ENCODE measurements at regions not wholly inside any gene's neighbourhood (a gene's known extent, or its start where the extent isn't known, plus 50 kb on each side); places are given as distances from the start of the nearest gene placed in this dataset.

DNA sequence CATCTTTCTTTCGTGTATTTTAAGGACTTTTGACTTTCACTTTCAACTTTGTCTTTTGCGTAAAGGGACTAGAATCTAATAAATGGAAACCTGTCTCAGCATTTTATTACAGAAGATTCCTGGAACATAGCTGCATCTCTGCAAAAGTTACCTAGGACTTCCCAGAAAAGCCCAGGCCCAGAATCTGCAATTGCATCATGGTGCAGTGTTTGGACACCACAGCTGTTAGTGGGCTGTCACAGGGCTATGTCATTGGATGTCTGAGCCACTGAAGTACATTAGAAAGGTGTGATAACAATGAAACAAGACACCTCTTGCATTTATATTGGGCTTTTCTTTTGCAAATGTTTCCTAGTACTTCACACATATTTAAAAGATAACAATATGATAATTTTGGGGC lies 199.9 kb upstream of the IGF1 start:
- TF ChIP-seq, protein P1, sequence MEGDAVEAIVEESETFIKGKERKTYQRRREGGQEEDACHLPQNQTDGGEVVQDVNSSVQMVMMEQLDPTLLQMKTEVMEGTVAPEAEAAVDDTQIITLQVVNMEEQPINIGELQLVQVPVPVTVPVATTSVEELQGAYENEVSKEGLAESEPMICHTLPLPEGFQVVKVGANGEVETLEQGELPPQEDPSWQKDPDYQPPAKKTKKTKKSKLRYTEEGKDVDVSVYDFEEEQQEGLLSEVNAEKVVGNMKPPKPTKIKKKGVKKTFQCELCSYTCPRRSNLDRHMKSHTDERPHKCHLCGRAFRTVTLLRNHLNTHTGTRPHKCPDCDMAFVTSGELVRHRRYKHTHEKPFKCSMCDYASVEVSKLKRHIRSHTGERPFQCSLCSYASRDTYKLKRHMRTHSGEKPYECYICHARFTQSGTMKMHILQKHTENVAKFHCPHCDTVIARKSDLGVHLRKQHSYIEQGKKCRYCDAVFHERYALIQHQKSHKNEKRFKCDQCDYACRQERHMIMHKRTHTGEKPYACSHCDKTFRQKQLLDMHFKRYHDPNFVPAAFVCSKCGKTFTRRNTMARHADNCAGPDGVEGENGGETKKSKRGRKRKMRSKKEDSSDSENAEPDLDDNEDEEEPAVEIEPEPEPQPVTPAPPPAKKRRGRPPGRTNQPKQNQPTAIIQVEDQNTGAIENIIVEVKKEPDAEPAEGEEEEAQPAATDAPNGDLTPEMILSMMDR (IDR thresholded peaks at IDR 0.05) = no peak
- no peak for TF ChIP-seq POLR2A (IDR thresholded peaks at IDR 0.05; ENCODE audit: low read depth)
